ENCODE measurements at regions not wholly inside any gene's neighbourhood (a gene's known extent, or its start where the extent isn't known, plus 50 kb on each side); places are given as distances from the start of the nearest gene placed in this dataset.
"Not testable (repeated sequence)": the region's sequence is repeated elsewhere in the genome, so short reads cannot be mapped to it uniquely, and the experiment has no call there.

DNA sequence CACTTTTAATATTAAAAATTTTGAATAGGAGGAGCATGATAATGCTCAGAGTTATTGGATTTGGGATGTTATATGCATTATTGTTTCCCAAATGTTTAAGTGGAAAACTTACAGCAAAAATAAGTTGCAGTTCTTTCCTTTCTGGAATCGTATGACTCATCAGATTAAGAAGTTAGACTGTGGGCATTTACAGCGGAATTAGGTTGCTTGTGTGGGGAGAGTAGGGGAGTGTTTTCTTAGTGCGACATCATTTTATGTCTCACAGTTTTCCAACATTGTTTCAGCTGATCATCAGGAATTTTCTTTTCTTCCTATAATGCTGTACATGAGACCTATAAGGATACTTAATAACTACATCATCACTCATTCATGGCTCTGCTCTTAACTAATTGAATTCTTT, 1631.8 kb downstream of the CDH8 start:
- no peaks in the 10 kb centered on the region for H3K36me3 ChIP-seq (ENCODE audit: control insufficient read depth in 2 of 3, insufficient read depth in 3 of 3, low read length in 3 of 3)
- DNase-seq (no peak), FAIRE-seq (no peak)
- no peaks in the 10 kb centered on the region for H3K9me3 ChIP-seq (ENCODE audit: control insufficient read depth in 2 of 3, insufficient read depth in 1 of 3, low read length in 3 of 3)
- H3K27me3 ChIP-seq (ENCODE audit: control insufficient read depth, insufficient read depth, low read length), result no peaks in the 10 kb centered on the region
- no peak overlapping the region for H3K4me3 ChIP-seq (ENCODE audit: low read length in 3 of 3)
- intact Hi-C loops (cut with DNase I), result no loop called here
- H3K4me1 ChIP-seq (ENCODE audit: control insufficient read depth in 2 of 3, insufficient read depth in 2 of 3, low read depth in 1 of 3, low read length in 3 of 3), result no peaks in the 10 kb centered on the region
- no peak overlapping the region for H3K27ac ChIP-seq (ENCODE audit: low read depth in 2 of 2, low read length in 2 of 2)
- TF ChIP-seq CTCF (IDR thresholded peaks at IDR 0.05; ENCODE audit: borderline replicate concordance, extremely low read depth, insufficient read depth), result no peak
- no peak overlapping the region for H3K9ac ChIP-seq (ENCODE audit: low read length in 3 of 3)

DNA sequence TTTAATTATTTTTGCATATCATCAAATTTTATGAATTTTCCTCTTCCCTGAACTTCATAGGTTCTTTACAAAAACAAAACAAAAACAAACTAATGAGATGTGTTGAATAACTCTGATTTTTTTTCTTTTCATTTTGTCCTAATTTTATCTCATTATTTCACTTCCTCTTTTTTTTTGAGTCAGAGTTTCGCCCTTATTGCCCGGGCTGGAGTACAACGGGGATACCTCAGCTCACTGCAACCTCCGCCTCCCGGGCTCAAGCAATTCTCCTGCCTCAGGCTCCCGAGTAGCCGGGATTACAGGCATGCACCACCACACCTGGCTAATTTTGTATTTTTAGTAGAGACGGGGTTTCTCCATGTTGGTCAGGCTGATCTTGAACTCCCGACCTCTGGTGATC, 1633.3 kb downstream of the CDH8 start:
- H3K9ac ChIP-seq (ENCODE audit: low read length in 3 of 3); FAIRE-seq; H3K4me3 ChIP-seq (ENCODE audit: low read length in 3 of 3); H3K27me3 ChIP-seq (ENCODE audit: control insufficient read depth, insufficient read depth, low read length); H3K4me1 ChIP-seq (ENCODE audit: control insufficient read depth in 2 of 3, insufficient read depth in 2 of 3, low read depth in 1 of 3, low read length in 3 of 3); DNase-seq; H3K9me3 ChIP-seq (ENCODE audit: control insufficient read depth in 2 of 3, insufficient read depth in 1 of 3, low read length in 3 of 3); H3K27ac ChIP-seq (ENCODE audit: low read depth in 2 of 2, low read length in 2 of 2); H3K36me3 ChIP-seq (ENCODE audit: control insufficient read depth in 2 of 3, insufficient read depth in 3 of 3, low read length in 3 of 3); intact Hi-C loops (cut with DNase I): not testable (repeated sequence)

DNA sequence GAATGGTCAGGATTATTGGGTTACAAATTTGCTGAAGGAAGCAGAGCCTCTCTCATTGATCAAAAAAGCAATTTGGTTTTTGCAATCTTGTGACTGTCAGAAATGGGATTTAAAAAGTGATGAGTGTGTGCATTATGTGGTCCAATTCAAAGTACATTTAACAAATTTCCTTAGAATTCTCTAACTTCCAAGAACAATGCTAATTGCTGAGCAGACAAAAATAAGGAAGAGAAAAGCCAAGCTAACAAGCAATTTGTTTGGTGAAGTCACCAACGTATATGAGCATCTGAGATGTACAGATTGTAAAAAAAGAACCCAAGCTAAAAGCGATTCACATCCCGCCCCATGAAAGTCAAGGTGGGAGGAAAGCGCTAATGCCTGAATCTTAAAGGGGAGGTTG, 1643.9 kb downstream of the CDH8 start:
- FAIRE-seq (no peak), DNase-seq (no peak)
- no peaks in the 10 kb centered on the region for H3K36me3 ChIP-seq (ENCODE audit: control insufficient read depth in 2 of 3, insufficient read depth in 3 of 3, low read length in 3 of 3)
- H3K9me3 ChIP-seq (ENCODE audit: control insufficient read depth in 2 of 3, insufficient read depth in 1 of 3, low read length in 3 of 3), result no peaks in the 10 kb centered on the region
- no peak overlapping the region for H3K4me3 ChIP-seq (ENCODE audit: low read length in 3 of 3)
- H3K4me1 ChIP-seq (ENCODE audit: control insufficient read depth in 2 of 3, insufficient read depth in 2 of 3, low read depth in 1 of 3, low read length in 3 of 3), result no peaks in the 10 kb centered on the region
- no peaks in the 10 kb centered on the region for H3K27me3 ChIP-seq (ENCODE audit: control insufficient read depth, insufficient read depth, low read length)
- no peak overlapping the region for H3K27ac ChIP-seq (ENCODE audit: low read depth in 2 of 2, low read length in 2 of 2)
- H3K9ac ChIP-seq (ENCODE audit: low read length in 3 of 3), result no peak overlapping the region
- TF ChIP-seq CTCF (IDR thresholded peaks at IDR 0.05; ENCODE audit: borderline replicate concordance, extremely low read depth, insufficient read depth), result no peak
- intact Hi-C loops (cut with DNase I), result no loop called here

- intact Hi-C loops (cut with DNase I), result no loop called here
- Histone ChIP-seq H3K27me3 (ENCODE audit: control insufficient read depth, insufficient read depth, low read length) (no peaks in the 10 kb centered on the region), H3K9me3 (ENCODE audit: control insufficient read depth in 2 of 3, insufficient read depth in 1 of 3, low read length in 3 of 3) (no peaks in the 10 kb centered on the region), H3K36me3 (ENCODE audit: control insufficient read depth in 2 of 3, insufficient read depth in 3 of 3, low read length in 3 of 3) (no peaks in the 10 kb centered on the region), H3K4me3 (ENCODE audit: low read length in 3 of 3) (no peak overlapping the region), H3K27ac (ENCODE audit: low read depth in 2 of 2, low read length in 2 of 2) (no peak overlapping the region), H3K9ac (ENCODE audit: low read length in 3 of 3) (no peak overlapping the region), H3K4me1 (ENCODE audit: control insufficient read depth in 2 of 3, insufficient read depth in 2 of 3, low read depth in 1 of 3, low read length in 3 of 3) (no peaks in the 10 kb centered on the region)
- no peak for DNase-seq
- TF ChIP-seq CTCF (IDR thresholded peaks at IDR 0.05; ENCODE audit: borderline replicate concordance, extremely low read depth, insufficient read depth), result no peak
- no peak for FAIRE-seq
Measured at GRCh38 chr16:60371591-60371990, 1637.5 kb upstream of the GOT2 start.

All from kidney (tissue), 13 donors.